GM18507 (cell line): ENCODE measurements at regions not wholly inside any gene's neighbourhood (a gene's known extent, or its start where the extent isn't known, plus 50 kb on each side); places are given as distances from the start of the nearest gene placed in this dataset.
"Not testable (repeated sequence)": the region's sequence is repeated elsewhere in the genome, so short reads cannot be mapped to it uniquely, and the experiment has no call there.

Experiments used
- DNase-seq: peaks from one replicate; pipeline ENCODE4 v3.0.0; 2011; ENCODE audit warnings: low read depth; ENCODE audit not compliant: insufficient read length; ENCODE audit errors: extremely low spot score
- FAIRE-seq: peaks from 2 replicates; lab custom pipeline; 2011; peaks lifted over from hg19 to GRCh38; lab: Jason Lieb, UNC

- no peak for DNase-seq
- no peak for FAIRE-seq
Measured at GRCh38 chr13:107644136-107644535, 571.2 kb downstream of the LIG4 start.

GRCh38 chr13:107643615-107644014 lies 571.7 kb downstream of the LIG4 start:
- FAIRE-seq: no peak

GRCh38 chr13:107642831-107643230 lies 572.5 kb downstream of the LIG4 start:
- DNase-seq: no peak
- no peak for FAIRE-seq

More at GRCh38 chr13:107643615-107644014, 571.7 kb downstream of the LIG4 start:
- DNase-seq: no peak

GRCh38 chr13:107641574-107641973 lies 573.8 kb downstream of the LIG4 start:
- FAIRE-seq: no peak
- DNase-seq: no peak

- no peak for FAIRE-seq
Measured at GRCh38 chr13:107625648-107626047, 589.7 kb downstream of the LIG4 start.

GRCh38 chr13:107617527-107617926 lies 597.8 kb downstream of the LIG4 start:
- DNase-seq: no peak
- FAIRE-seq: no peak

More at GRCh38 chr13:107625648-107626047, 589.7 kb downstream of the LIG4 start:
- no peak for DNase-seq

- DNase-seq (no peak), FAIRE-seq (no peak)
Measured at GRCh38 chr13:107612376-107612775, 603.0 kb downstream of the LIG4 start.

- FAIRE-seq (no peak), DNase-seq (no peak)
Measured at GRCh38 chr13:107608736-107609135, 606.6 kb downstream of the LIG4 start.

GRCh38 chr13:107600971-107601370 lies 614.4 kb downstream of the LIG4 start:
- no peak for FAIRE-seq

GRCh38 chr13:107596306-107596705 lies 619.0 kb downstream of the LIG4 start:
- FAIRE-seq, DNase-seq: not testable (repeated sequence)

More at GRCh38 chr13:107600971-107601370, 614.4 kb downstream of the LIG4 start:
- no peak for DNase-seq

- no peak for DNase-seq
- no peak for FAIRE-seq
Measured at GRCh38 chr13:107590556-107590955, 624.8 kb downstream of the LIG4 start.

- FAIRE-seq: no peak
- no peak for DNase-seq
Measured at GRCh38 chr13:107587681-107588080, 627.7 kb downstream of the LIG4 start.

GRCh38 chr13:107586216-107586615 lies 629.1 kb downstream of the LIG4 start:
- FAIRE-seq: no peak
- no peak for DNase-seq

GRCh38 chr13:107585469-107586180 lies 629.7 kb downstream of the LIG4 start:
- no peak for DNase-seq
- FAIRE-seq: no peak

GRCh38 chr13:107582171-107582570 lies 633.2 kb downstream of the LIG4 start:
- DNase-seq: no peak
- FAIRE-seq: no peak

- no peak for FAIRE-seq
- DNase-seq: no peak
Measured at GRCh38 chr13:107580741-107581412, 634.5 kb downstream of the LIG4 start.

- FAIRE-seq (no peak), DNase-seq (no peak)
Measured at GRCh38 chr13:107576430-107576829, 638.9 kb downstream of the LIG4 start.

- FAIRE-seq: no peak
- DNase-seq: no peak
Measured at GRCh38 chr13:107574517-107575210, 640.7 kb downstream of the LIG4 start.

GRCh38 chr13:107573184-107573583 lies 642.2 kb downstream of the LIG4 start:
- DNase-seq: no peak
- FAIRE-seq: no peak

GRCh38 chr13:107572156-107572555 lies 643.2 kb downstream of the LIG4 start:
- FAIRE-seq (no peak), DNase-seq (no peak)
